Fibroblast of lung (primary cell): ENCODE measurements at regions not wholly inside any gene's neighbourhood (a gene's known extent, or its start where the extent isn't known, plus 50 kb on each side); places are given as distances from the start of the nearest gene placed in this dataset.

Source experiments
- DNase-seq, 2 donors: peaks; one replicate each; pipeline versions ENCODE4 v3.0.0 to v3.0.0-alpha.2; 2010; ENCODE audit warnings: low read depth in 2 of 2
- H2AFZ ChIP-seq: 2 replicates; pipeline ENCODE4 v1.5.1; 2012; ENCODE audit warnings: low read length, control low read depth, inconsistent platforms
- H3K27ac ChIP-seq: 2 replicates; pipeline ENCODE4 v1.5.1; 2011; ENCODE audit warnings: low read length, control low read depth; ENCODE audit not compliant: insufficient read depth
- H3K27me3 ChIP-seq: 2 replicates; pipeline ENCODE4 v1.5.1; 2011; ENCODE audit warnings: mild to moderate bottlenecking, low read length; ENCODE audit not compliant: control insufficient read depth, insufficient read depth
- H3K36me3 ChIP-seq: 2 replicates; pipeline ENCODE4 v1.5.1; 2011; ENCODE audit warnings: low read length; ENCODE audit not compliant: control insufficient read depth, insufficient read depth
- H3K4me1 ChIP-seq: 2 replicates; pipeline ENCODE4 v1.5.1; 2011; ENCODE audit warnings: low read length; ENCODE audit not compliant: control insufficient read depth, insufficient read depth; ENCODE audit errors: extremely low read depth
- H3K4me2 ChIP-seq: 2 replicates; pipeline ENCODE4 v1.5.1; 2011; ENCODE audit warnings: low read length, control low read depth; ENCODE audit not compliant: insufficient read depth; ENCODE audit errors: extremely low read depth
- H3K4me3 ChIP-seq, 4 experiments: fragments of 200-600 bp in 1 of 4; sonication (generic) in 1 of 4; replicated peaks in 1 of 4; 2 replicates each; pipeline ENCODE4 v1.5.1; 2011 to 2016; ENCODE audit warnings: low read length in 4 of 4, low read depth in 3 of 4, mild to moderate bottlenecking in 3 of 4, control low read depth in 2 of 4, inconsistent platforms in 1 of 4, mixed read lengths in 1 of 4; ENCODE audit not compliant: insufficient read depth in 1 of 4; ENCODE audit errors: control extremely low read depth in 1 of 4
- H3K79me2 ChIP-seq: 2 replicates; pipeline ENCODE4 v1.5.1; 2012; ENCODE audit warnings: mild to moderate bottlenecking, low read length, inconsistent platforms; ENCODE audit not compliant: control insufficient read depth, insufficient read depth
- H3K9ac ChIP-seq: 2 replicates; pipeline ENCODE4 v1.5.1; 2011; ENCODE audit warnings: mild to moderate bottlenecking, low read length, control low read depth; ENCODE audit not compliant: insufficient read depth
- H3K9me3 ChIP-seq: 2 replicates; pipeline ENCODE4 v1.5.1; 2012; ENCODE audit warnings: low read depth, low read length; ENCODE audit not compliant: control insufficient read depth, insufficient read depth
- H4K20me1 ChIP-seq: 2 replicates; pipeline ENCODE4 v1.5.1; 2011; ENCODE audit warnings: low read length; ENCODE audit not compliant: control insufficient read depth, insufficient read depth; ENCODE audit errors: extremely low read depth
- EZH2 ChIP-seq: IDR thresholded peaks from 2 replicates; pipeline ENCODE4 v1.5.1; 2012; ENCODE audit warnings: low read length, control low read depth, mild to moderate bottlenecking; ENCODE audit errors: missing control alignments
- TF ChIP-seq, protein P1 (sequence below), 2 donors: IDR thresholded peaks in 1 of 2; conservative IDR thresholded peaks in 1 of 2; 1 replicate in 1 of 2; 2 replicates in 1 of 2; pipeline ENCODE4 v1.5.1; 2011 to 2012; ENCODE audit warnings: low read length in 2 of 2, control low read depth in 1 of 2, inconsistent platforms in 1 of 2, low read depth in 1 of 2, mild to moderate bottlenecking in 1 of 2

DNA sequence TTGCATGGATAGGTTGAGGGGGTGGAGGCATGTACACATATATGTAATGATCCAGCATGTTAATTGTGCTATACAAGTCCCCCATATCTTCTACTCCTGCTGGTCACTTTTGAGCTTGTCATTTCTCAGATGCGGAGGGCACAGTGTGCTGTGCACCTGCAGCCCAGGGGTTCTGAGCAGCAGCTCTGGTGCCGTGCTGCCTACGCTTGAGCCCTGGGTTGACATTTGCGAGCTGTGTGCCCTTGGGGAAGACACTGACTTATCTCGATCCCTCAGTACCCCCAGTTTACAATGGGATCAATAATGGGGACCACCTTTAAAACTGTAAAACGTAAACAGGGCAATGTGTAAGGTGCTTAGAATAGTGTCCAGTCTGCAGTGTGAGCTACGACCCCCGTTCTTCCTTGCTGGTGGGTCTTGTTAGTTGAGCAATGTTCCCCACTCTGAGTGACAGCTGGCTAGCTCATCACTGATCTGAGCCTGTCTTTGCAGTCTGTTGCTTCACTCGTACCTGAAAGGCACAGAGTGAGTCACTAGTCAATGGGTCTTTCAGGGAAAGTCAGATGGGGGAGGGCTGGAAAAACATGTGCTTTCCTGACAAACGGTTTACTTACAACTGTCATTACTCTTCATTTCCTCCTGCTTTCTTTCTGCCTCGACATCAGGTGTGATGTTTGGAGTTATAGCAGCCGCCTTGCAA lies 91.7 kb downstream of the SLC2A10 start:
- Histone ChIP-seq H3K27me3 (no peaks in the 10 kb centered on the region), H3K4me2 (no peak overlapping the region), H3K9ac (no peak overlapping the region), H3K4me3 (no peak overlapping the region), H2AFZ (no peak overlapping the region), H3K27ac (no peak overlapping the region), H3K36me3 (no peaks in the 10 kb centered on the region), H3K79me2 (no peaks in the 10 kb centered on the region), H3K9me3 (no peaks in the 10 kb centered on the region), H3K4me1 (no peaks in the 10 kb centered on the region), H4K20me1 (no peaks in the 10 kb centered on the region)
- TF ChIP-seq, protein P1, sequence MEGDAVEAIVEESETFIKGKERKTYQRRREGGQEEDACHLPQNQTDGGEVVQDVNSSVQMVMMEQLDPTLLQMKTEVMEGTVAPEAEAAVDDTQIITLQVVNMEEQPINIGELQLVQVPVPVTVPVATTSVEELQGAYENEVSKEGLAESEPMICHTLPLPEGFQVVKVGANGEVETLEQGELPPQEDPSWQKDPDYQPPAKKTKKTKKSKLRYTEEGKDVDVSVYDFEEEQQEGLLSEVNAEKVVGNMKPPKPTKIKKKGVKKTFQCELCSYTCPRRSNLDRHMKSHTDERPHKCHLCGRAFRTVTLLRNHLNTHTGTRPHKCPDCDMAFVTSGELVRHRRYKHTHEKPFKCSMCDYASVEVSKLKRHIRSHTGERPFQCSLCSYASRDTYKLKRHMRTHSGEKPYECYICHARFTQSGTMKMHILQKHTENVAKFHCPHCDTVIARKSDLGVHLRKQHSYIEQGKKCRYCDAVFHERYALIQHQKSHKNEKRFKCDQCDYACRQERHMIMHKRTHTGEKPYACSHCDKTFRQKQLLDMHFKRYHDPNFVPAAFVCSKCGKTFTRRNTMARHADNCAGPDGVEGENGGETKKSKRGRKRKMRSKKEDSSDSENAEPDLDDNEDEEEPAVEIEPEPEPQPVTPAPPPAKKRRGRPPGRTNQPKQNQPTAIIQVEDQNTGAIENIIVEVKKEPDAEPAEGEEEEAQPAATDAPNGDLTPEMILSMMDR (conservative IDR thresholded peaks at IDR 0.05 in 1 of 2, IDR thresholded peaks at IDR 0.05 in 1 of 2; ENCODE audit: low read depth in 1 of 2, low read length in 2 of 2), result no peak
- TF ChIP-seq EZH2, result no peak
- no peak for DNase-seq

DNA sequence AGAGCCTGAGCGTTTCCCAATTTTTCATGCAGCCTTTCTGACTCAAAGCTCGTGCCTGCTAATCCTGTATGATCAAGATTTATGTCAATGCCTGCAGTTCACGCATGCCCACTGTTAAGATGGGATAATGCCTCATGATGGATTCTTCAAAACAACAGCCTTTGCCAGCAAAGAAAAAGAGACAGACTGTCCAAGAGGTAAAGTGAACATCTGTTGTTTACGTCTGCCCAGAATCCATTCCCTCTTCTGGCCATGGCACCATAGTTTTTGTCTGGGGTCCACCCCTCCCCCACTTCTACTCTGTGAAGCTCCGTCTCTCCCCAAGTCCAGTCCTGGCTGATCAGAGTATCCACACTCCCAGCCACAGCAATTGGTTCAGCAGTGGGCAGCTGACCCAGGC lies 91.9 kb upstream of the EYA2 start:
- H3K9me3 ChIP-seq, result no peaks in the 10 kb centered on the region

DNA sequence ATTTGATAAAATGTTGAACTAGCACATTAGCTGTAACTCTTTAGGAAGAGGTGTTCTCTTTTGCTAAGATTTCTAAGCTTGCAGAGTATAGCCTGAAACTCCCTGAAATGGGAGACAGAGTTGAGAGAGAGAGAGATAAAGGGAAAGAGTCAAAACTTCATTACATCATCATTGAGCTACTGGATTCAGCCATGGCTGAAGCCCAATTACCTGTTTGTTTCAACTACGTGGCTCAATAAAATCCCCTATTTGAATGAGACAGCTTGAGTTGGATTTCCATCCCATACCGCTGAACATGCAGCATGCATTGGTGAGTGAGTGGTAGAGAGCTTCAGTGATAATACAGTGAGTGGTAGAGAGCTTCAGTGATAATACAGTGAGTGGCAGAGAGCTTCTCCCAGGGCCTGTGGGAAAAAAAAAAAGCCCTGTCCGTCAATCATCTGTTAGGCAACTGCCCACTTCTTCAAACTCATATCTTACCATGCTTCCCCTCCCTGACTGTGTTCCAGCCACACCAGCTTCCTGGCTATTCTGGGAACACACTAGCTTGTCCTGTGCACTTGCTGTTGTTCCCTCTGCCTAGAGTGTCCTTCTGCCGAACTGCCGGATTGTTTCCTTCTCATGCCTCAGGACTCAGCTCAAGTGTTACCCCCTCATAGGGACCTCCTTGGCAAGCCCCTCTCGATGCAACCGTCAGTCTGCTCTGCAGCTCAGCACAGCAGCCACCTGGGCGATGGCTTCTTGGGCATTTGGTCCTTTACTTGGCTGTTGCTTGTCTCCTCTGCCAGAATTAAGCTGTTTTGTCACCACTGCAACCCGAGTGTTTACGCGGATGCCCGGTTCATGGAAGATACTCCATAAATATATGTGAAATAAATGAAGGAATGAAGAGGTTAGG lies 91.3 kb upstream of the EYA2 start:
- no peak for DNase-seq
- no peak overlapping the region for H3K27ac ChIP-seq
- TF ChIP-seq, protein P1 (conservative IDR thresholded peaks at IDR 0.05 in 1 of 2, IDR thresholded peaks at IDR 0.05 in 1 of 2; ENCODE audit: low read depth in 1 of 2, low read length in 2 of 2), result no peak
- TF ChIP-seq EZH2, result no peak

More for the DNA sequence above, 91.9 kb upstream of the EYA2 start:
- Histone ChIP-seq H3K9ac (no peak overlapping the region), H3K79me2 (no peaks in the 10 kb centered on the region), H3K4me3 (no peak overlapping the region), H3K27ac (no peak overlapping the region), H3K4me1 (no peaks in the 10 kb centered on the region), H4K20me1 (no peaks in the 10 kb centered on the region), H3K36me3 (no peaks in the 10 kb centered on the region), H3K4me2 (no peak overlapping the region), H3K27me3 (no peaks in the 10 kb centered on the region), H2AFZ (no peak overlapping the region)
- TF ChIP-seq, protein P1 (conservative IDR thresholded peaks at IDR 0.05 in 1 of 2, IDR thresholded peaks at IDR 0.05 in 1 of 2; ENCODE audit: low read depth in 1 of 2, low read length in 2 of 2), result no peak
- TF ChIP-seq EZH2, result no peak
- DNase-seq, result no peak

More for the DNA sequence above, 91.3 kb upstream of the EYA2 start:
- Histone ChIP-seq H3K79me2 (no peaks in the 10 kb centered on the region), H4K20me1 (no peaks in the 10 kb centered on the region), H2AFZ (no peak overlapping the region), H3K27me3 (no peaks in the 10 kb centered on the region), H3K4me1 (no peaks in the 10 kb centered on the region), H3K4me3 (no peak overlapping the region), H3K9ac (no peak overlapping the region), H3K36me3 (no peaks in the 10 kb centered on the region), H3K9me3 (no peaks in the 10 kb centered on the region), H3K4me2 (no peak overlapping the region)
